ENCODE measurements at regions not wholly inside any gene's neighbourhood (a gene's known extent, or its start where the extent isn't known, plus 50 kb on each side); places are given as distances from the start of the nearest gene placed in this dataset.
A peak's percentile ranks its signal among the peaks of the same experiment; 100 is the strongest.

DNA sequence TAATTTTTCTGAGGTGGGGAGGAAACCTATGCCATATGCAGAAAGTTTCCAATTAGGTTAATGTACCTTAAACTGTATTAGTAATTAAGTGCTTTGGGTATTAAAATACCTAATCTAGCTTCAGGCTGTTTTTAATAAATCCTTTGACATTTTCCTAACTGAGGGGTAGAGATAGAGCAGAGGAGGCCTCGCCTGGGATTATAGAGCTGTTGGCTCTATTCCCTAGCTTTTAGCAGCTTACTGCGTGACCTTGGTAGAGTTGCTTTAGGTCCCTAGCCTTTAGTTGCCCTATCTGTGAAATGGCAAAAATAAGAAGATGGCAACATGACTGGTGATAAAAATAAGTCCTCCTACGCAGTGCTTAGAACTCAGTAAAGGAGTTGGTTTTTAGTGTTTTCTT, 621.0 kb downstream of the LMO4 start:
- H3K4me1 ChIP-seq (replicated peaks in 1 of 2) = peaks cover 0 to 5% of the 10 kb centered on the region in 2 donors
- WGBS, 10 experiments = 39 to 98% (median 88%) methylated on average over 2 to 3 of the region's 3 CpGs
- no peak for ATAC-seq (replicated peaks in 6 of 8)
- no peak overlapping the region for H3K27ac ChIP-seq
- in situ Hi-C loops (cut with MboI; ENCODE audit: low pct_unique_long_range_greater_than_20kb in 2 of 9, low sequenced_read_pairs in 9 of 9, unreplicated experiment in 9 of 9) = loop anchor here in 1 of 9 experiments (25.0 kb wide), 1 partner anchor 812 kb away; no protein-coding TSS in a partner anchor
- no peak overlapping the region for H3K4me3 ChIP-seq

GRCh38 chr1:87950369-87950768, 621.7 kb downstream of the LMO4 start:
- ATAC-seq (replicated peaks in 6 of 8) = peak in 1 of 8 experiments; percentile 81
- in situ Hi-C loops (cut with MboI; ENCODE audit: low pct_unique_long_range_greater_than_20kb in 2 of 9, low sequenced_read_pairs in 9 of 9, unreplicated experiment in 9 of 9) = loop anchor here in 1 of 9 experiments (25.0 kb wide), 1 partner anchor 813 kb away; no protein-coding TSS in a partner anchor
- Histone ChIP-seq H3K4me3 (no peak overlapping the region), H3K27ac (no peak overlapping the region), H3K4me1 (replicated peaks in 1 of 2) (peaks cover 0 to 5% of the 10 kb centered on the region in 2 donors)
- WGBS, 10 experiments = 46 to 93% (median 77%) methylated on average over 1 to 3 of the region's 3 CpGs; no CpG with 5 or more reads in 4 of the 10 experiments

DNA sequence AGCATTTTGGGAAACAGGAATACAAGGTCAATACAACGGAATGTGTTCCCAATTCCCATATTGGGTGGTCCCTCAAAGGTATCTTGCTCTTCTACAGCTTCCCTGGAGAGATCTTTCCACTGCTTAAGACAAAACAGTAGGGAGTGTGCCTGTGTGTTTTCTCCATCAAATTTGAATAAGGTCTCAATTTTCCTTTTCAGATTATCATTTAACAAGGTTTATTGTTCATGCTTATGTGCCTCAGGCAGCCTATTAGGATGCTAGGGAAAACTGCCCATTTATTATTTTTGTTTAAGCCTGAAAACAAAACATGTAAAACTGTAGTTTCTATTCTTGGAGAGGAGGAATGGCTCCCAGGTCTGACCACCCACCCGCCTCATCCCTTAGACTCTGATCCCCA, 622.7 kb downstream of the LMO4 start:
- H3K4me3 ChIP-seq = no peak overlapping the region
- H3K27ac ChIP-seq = no peak overlapping the region
- ATAC-seq (replicated peaks in 6 of 8) = peak in 3 of 8 experiments; percentile 14 to 63 (median 63)
- peaks cover 0 to 5% of the 10 kb centered on the region in 2 donors for H3K4me1 ChIP-seq (replicated peaks in 1 of 2)
- WGBS, 10 experiments = 80 to 100% (median 100%) methylated on average over 1 to 2 of the region's 2 CpGs; no CpG with 5 or more reads in 2 of the 10 experiments
- in situ Hi-C loops (cut with MboI; ENCODE audit: low pct_unique_long_range_greater_than_20kb in 2 of 9, low sequenced_read_pairs in 9 of 9, unreplicated experiment in 9 of 9) = loop anchor here in 1 of 9 experiments (25.0 kb wide), 1 partner anchor 814 kb away; no protein-coding TSS in a partner anchor

DNA sequence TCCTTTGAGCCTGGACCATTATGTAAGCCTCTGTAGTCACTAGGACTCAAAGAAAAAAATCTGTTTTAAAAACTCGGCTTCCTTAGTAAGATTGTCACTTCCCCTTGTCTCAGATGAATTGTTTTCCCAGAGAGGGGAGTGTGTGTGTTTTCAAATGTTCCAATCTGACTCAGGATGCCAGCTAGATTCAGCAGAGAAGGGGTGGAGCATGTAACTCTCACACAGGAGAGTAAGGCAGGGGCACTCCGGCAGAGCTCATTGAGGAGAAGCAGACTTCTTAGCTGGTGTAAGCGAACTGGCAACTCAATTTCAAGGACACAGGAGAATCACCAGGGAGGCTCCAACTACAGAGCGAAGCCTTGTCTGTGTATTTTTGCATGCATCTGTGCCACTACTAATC, 623.2 kb downstream of the LMO4 start:
- Histone ChIP-seq H3K27ac (no peak overlapping the region), H3K4me3 (no peak overlapping the region), H3K4me1 (replicated peaks in 1 of 2) (peaks cover 0 to 5% of the 10 kb centered on the region in 2 donors)
- peak; percentile 28 to 90 (median 65) for ATAC-seq (replicated peaks in 6 of 8)
- WGBS, 10 experiments = 46 to 100% (median 67%) methylated on average over 1 to 4 of the region's 4 CpGs; no CpG with 5 or more reads in 3 of the 10 experiments
- in situ Hi-C loops (cut with MboI; ENCODE audit: low pct_unique_long_range_greater_than_20kb in 2 of 9, low sequenced_read_pairs in 9 of 9, unreplicated experiment in 9 of 9) = loop anchor here in 1 of 9 experiments (25.0 kb wide), 1 partner anchor 815 kb away; no protein-coding TSS in a partner anchor

- Histone ChIP-seq H3K4me3 (no peak overlapping the region), H3K4me1 (replicated peaks in 1 of 2) (peaks cover 0 to 5% of the 10 kb centered on the region in 2 donors), H3K27ac (no peak overlapping the region)
- ATAC-seq (replicated peaks in 6 of 8) = no peak
- in situ Hi-C loops (cut with MboI; ENCODE audit: low pct_unique_long_range_greater_than_20kb in 2 of 9, low sequenced_read_pairs in 9 of 9, unreplicated experiment in 9 of 9) = loop anchor here in 1 of 9 experiments (25.0 kb wide), 1 partner anchor 816 kb away; no protein-coding TSS in a partner anchor
- 10 to 100% (median 80%) methylated on average over 1 to 3 of the region's 3 CpGs; no CpG with 5 or more reads in 1 of the 10 experiments for WGBS, 10 experiments
These were observed 624.4 kb downstream of the LMO4 start for GRCh38 chr1:87953121-87953520.

DNA sequence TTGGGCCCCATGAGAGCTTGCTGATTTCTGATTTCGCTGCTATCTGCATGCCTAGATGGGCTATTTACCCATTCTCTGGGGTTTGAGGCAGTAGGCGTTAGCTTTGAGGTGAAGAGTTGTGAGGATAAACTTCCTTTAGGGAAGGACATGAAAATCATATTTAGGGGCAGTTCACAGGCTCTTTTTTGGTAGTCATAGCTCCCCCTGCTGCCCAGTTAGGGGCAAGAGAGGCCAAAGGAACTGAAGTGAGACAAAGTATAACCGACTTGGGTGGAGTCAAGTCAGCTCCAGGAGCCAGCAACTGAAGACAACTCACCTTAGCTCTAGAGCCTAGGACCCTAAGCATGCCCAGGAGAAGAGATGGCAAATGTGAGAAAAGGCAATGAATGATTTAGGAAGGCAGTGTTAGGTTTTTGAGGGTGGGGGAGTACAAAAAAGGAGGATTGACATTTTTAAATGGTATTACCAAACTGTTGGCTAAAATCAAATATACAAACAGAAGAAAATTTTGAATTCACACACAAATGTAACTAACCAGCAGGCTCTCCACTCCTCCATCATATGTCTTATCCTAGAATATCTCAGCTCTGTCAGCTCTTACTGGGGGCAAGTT, 625.2 kb downstream of the LMO4 start:
- H3K27ac ChIP-seq = no peak overlapping the region
- 0 to 63% (median 8%) methylated on average over 1 to 3 of the region's 3 CpGs; no CpG with 5 or more reads in 1 of the 10 experiments for WGBS, 10 experiments
- in situ Hi-C loops (cut with MboI; ENCODE audit: low pct_unique_long_range_greater_than_20kb in 2 of 9, low sequenced_read_pairs in 9 of 9, unreplicated experiment in 9 of 9) = loop anchor here in 1 of 9 experiments (25.0 kb wide), 1 partner anchor 817 kb away; no protein-coding TSS in a partner anchor
- peak; percentile 30 to 84 (median 55) for ATAC-seq (replicated peaks in 6 of 8)
- peaks cover 0 to 5% of the 10 kb centered on the region in 2 donors for H3K4me1 ChIP-seq (replicated peaks in 1 of 2)
- H3K4me3 ChIP-seq = no peak overlapping the region

DNA sequence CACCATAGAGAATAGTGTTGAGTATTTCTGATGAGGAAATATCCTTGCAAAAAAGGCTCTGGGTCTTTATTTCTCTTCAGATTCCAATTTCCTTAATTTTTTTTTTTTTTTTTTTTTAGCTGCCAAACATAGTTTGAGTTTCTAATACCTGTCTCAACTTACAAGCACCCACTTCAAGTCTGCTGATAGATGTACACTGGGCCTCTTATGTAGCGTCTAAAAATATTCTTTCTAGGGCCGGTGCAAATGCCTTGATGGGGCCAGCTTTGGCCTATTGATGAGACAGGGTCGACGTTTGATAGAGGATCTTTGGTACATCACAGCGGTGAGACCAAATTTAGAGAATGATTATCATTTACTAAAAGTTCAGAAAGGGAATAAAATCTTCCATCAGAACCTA, 626.4 kb downstream of the LMO4 start:
- no peak for ATAC-seq (replicated peaks in 6 of 8)
- Histone ChIP-seq H3K4me1 (replicated peaks in 1 of 2) (peaks cover 0 to 5% of the 10 kb centered on the region in 2 donors), H3K27ac (no peak overlapping the region), H3K4me3 (no peak overlapping the region)
- in situ Hi-C loops (cut with MboI; ENCODE audit: low pct_unique_long_range_greater_than_20kb in 2 of 9, low sequenced_read_pairs in 9 of 9, unreplicated experiment in 9 of 9) = loop anchor here in 1 of 9 experiments (25.0 kb wide), 1 partner anchor 818 kb away; no protein-coding TSS in a partner anchor
- WGBS, 10 experiments = 87 to 100% (median 96%) methylated on average over 1 to 5 of the region's 5 CpGs; no CpG with 5 or more reads in 1 of the 10 experiments

GRCh38 chr1:87956072-87956471, 627.4 kb downstream of the LMO4 start:
- Histone ChIP-seq H3K27ac (no peak overlapping the region), H3K4me1 (replicated peaks in 1 of 2) (peaks cover 0 to 5% of the 10 kb centered on the region in 2 donors), H3K4me3 (no peak overlapping the region)
- peak in 1 of 8 experiments; percentile 36 for ATAC-seq (replicated peaks in 6 of 8)
- 8 to 100% (median 83%) methylated on average over 1 to 6 of the region's 6 CpGs; no CpG with 5 or more reads in 1 of the 10 experiments for WGBS, 10 experiments
- in situ Hi-C loops (cut with MboI; ENCODE audit: low pct_unique_long_range_greater_than_20kb in 2 of 9, low sequenced_read_pairs in 9 of 9, unreplicated experiment in 9 of 9) = loop anchor here in 1 of 9 experiments (25.0 kb wide), 1 partner anchor 819 kb away; no protein-coding TSS in a partner anchor

DNA sequence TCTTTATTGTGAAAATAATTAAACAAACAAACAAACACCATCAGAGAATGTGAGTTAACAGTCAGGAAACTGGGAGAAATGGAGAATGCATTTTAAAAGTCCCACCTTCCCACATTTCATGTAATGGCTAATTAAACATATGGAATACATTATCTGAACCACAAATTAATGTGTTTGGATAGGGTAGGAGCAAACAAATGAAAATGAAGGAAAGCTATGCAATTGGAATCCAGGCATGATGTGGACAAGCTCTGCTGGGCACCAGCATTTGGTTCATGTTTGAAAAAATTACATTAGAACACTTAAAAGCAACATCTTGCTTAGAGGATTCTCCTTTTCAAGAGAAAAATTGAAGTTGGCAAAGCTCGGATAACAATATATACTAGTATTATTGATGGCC, 628.1 kb downstream of the LMO4 start:
- Histone ChIP-seq H3K4me3 (no peak overlapping the region), H3K27ac (no peak overlapping the region), H3K4me1 (replicated peaks in 1 of 2) (peaks cover 0 to 3% of the 10 kb centered on the region in 2 donors)
- 67 to 100% (median 93%) methylated on average over 1 of the region's 1 CpG for WGBS, 10 experiments
- in situ Hi-C loops (cut with MboI; ENCODE audit: low pct_unique_long_range_greater_than_20kb in 2 of 9, low sequenced_read_pairs in 9 of 9, unreplicated experiment in 9 of 9) = loop anchor here in 1 of 9 experiments (25.0 kb wide), 1 partner anchor 819 kb away; no protein-coding TSS in a partner anchor
- ATAC-seq (replicated peaks in 6 of 8) = no peak

GRCh38 chr1:87957331-87957730, 628.7 kb downstream of the LMO4 start:
- in situ Hi-C loops (cut with MboI; ENCODE audit: low pct_unique_long_range_greater_than_20kb in 2 of 9, low sequenced_read_pairs in 9 of 9, unreplicated experiment in 9 of 9) = loop anchor here in 1 of 9 experiments (25.0 kb wide), 1 partner anchor 820 kb away; no protein-coding TSS in a partner anchor
- Histone ChIP-seq H3K4me1 (replicated peaks in 1 of 2) (no peaks in the 10 kb centered on the region), H3K27ac (no peak overlapping the region), H3K4me3 (no peak overlapping the region)
- ATAC-seq (replicated peaks in 6 of 8) = no peak
- WGBS, 10 experiments = 81 to 100% (median 92%) methylated on average over 1 to 3 of the region's 3 CpGs; no CpG with 5 or more reads in 1 of the 10 experiments

- ATAC-seq (replicated peaks in 6 of 8) = no peak
- 73 to 100% (median 93%) methylated on average over 2 to 4 of the region's 4 CpGs; no CpG with 5 or more reads in 1 of the 10 experiments for WGBS, 10 experiments
- in situ Hi-C loops (cut with MboI; ENCODE audit: low pct_unique_long_range_greater_than_20kb in 2 of 9, low sequenced_read_pairs in 9 of 9, unreplicated experiment in 9 of 9) = loop anchor here in 1 of 9 experiments (25.0 kb wide), 1 partner anchor 821 kb away; no protein-coding TSS in a partner anchor
- H3K4me1 ChIP-seq (replicated peaks in 1 of 2) = no peaks in the 10 kb centered on the region
- no peak overlapping the region for H3K27ac ChIP-seq
- H3K4me3 ChIP-seq = no peak overlapping the region
These were observed 629.5 kb downstream of the LMO4 start for GRCh38 chr1:87958201-87958600.

DNA sequence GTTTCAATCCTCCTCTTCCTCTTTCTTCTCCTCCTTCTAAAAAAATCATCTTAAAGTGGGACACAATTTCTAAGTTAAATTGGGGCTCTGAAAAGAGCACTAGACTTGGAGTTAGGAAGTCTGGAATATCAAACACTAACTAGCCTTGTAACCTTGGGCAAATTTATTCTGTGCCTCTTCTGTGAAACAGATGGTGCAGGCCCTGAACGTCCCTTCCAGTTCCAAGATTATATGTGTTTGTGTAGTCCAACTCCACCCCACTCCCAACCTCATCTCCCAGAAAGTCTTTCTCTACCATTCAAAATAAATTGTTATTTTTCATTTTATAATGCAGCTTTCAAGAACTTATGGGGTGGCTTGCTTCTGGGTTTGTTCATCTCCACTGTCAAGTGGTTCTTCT, 630.0 kb downstream of the LMO4 start:
- no peak overlapping the region for H3K4me3 ChIP-seq
- no peak for ATAC-seq (replicated peaks in 6 of 8)
- in situ Hi-C loops (cut with MboI; ENCODE audit: low pct_unique_long_range_greater_than_20kb in 2 of 9, low sequenced_read_pairs in 9 of 9, unreplicated experiment in 9 of 9) = loop anchor here in 1 of 9 experiments (25.0 kb wide), 1 partner anchor 821 kb away; no protein-coding TSS in a partner anchor
- no peaks in the 10 kb centered on the region for H3K4me1 ChIP-seq (replicated peaks in 1 of 2)
- WGBS, 10 experiments = 33 to 100% (median 77%) methylated on average over 1 of the region's 1 CpG; no CpG with 5 or more reads in 4 of the 10 experiments
- no peak overlapping the region for H3K27ac ChIP-seq

- in situ Hi-C loops (cut with MboI; ENCODE audit: low pct_unique_long_range_greater_than_20kb in 2 of 9, low sequenced_read_pairs in 9 of 9, unreplicated experiment in 9 of 9) = loop anchor here in 1 of 9 experiments (25.0 kb wide), 1 partner anchor 822 kb away; no protein-coding TSS in a partner anchor
- Histone ChIP-seq H3K4me3 (no peak overlapping the region), H3K4me1 (replicated peaks in 1 of 2) (no peaks in the 10 kb centered on the region), H3K27ac (no peak overlapping the region)
- 55 to 93% (median 84%) methylated on average over 2 to 4 of the region's 4 CpGs; no CpG with 5 or more reads in 1 of the 10 experiments for WGBS, 10 experiments
- no peak for ATAC-seq (replicated peaks in 6 of 8)
These were observed 630.6 kb downstream of the LMO4 start for GRCh38 chr1:87959236-87959635.
